GM19438 (cell line): ENCODE measurements at regions not wholly inside any gene's neighbourhood (a gene's known extent, or its start where the extent isn't known, plus 50 kb on each side); places are given as distances from the start of the nearest gene placed in this dataset.
A peak's percentile ranks its signal among the peaks of the same experiment; 100 is the strongest.

ENCODE experiments used
- ATAC-seq: cut with Tn5 transposase; IDR thresholded peaks from one replicate; pipeline ENCODE4 v1.9.1; 2021; ENCODE audit warnings: low read depth; ENCODE audit not compliant: unreplicated experiment

DNA sequence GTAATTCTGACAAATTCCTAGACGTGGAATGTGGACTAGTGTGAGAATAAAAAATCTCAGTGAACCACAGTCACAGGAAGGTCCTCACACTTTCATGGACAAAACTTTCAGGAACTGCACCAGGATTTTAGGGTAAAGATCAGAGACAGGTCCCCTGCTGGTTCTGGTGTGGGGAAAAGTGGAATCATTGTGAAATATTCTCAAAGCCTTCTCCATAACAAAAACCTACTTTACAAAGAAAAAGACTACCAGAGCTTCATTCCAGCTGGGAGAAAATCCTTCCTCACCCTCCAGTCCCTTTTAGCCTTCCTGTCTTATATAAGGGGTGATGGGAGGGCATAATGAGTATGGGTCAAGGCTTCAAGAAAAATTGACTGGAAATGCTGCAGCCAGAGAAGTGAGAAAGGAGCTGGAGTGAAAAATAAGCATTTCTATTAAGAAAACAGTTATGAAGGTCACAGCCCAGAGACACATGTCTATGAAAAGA, 325.8 kb downstream of the ARAP2 start:
- no peak for ATAC-seq

DNA sequence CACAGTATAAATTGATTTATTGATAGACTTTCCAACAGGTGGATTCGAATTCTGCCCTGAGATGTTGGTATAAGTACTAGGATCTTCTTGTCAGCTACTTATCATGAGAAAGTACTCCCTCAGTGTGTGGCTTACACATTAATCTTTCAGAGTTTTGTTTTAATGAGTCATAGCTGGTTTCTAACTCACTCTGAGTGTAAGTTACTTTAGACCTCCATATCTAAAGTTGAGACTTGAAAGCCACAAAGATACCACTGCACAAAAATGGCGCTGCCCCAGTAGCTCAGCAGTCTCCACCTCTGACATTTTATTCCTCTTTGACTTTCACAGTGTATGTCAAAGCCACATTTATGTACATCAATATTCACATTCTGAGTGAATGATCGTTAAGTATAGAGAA, 318.5 kb downstream of the ARAP2 start:
- peak; percentile 76 for ATAC-seq

DNA sequence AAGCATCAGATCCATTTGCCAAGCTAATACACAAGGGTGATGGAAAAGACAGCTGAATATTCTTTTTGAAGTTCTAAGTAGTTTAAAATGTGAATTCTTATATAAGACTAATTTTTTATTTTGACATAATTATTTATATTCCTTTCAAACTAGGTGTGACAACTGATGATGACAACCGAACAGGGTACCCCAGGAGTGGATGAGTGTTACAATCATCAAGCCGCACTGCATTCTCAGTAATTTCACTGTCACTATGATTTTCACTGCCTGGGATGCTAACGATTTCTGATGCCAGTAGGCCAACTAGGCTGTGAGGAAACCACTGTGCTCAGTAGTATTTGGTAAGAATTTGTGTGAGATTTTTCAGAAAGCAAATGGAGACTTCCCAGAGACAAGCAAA, 317.5 kb downstream of the ARAP2 start:
- ATAC-seq = no peak

DNA sequence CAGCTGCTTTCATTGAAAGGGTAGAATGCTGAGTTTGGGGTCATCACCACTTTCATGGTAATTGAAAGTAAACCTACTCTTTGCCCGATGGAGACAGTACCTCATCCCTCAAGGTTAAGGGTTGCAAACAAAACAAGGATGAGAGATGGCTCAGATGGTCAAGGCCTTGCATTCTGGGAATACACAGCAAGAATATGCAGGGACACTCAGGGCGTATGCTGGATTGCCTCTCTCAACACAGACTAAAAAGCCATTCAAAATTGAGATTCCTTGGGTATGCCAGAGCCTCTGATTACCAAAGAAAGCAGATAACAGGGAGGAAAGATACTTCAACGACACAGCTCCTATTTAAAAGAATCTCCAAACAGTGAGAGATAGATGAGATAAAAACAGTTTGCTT, 310.4 kb downstream of the ARAP2 start:
- ATAC-seq = no peak

DNA sequence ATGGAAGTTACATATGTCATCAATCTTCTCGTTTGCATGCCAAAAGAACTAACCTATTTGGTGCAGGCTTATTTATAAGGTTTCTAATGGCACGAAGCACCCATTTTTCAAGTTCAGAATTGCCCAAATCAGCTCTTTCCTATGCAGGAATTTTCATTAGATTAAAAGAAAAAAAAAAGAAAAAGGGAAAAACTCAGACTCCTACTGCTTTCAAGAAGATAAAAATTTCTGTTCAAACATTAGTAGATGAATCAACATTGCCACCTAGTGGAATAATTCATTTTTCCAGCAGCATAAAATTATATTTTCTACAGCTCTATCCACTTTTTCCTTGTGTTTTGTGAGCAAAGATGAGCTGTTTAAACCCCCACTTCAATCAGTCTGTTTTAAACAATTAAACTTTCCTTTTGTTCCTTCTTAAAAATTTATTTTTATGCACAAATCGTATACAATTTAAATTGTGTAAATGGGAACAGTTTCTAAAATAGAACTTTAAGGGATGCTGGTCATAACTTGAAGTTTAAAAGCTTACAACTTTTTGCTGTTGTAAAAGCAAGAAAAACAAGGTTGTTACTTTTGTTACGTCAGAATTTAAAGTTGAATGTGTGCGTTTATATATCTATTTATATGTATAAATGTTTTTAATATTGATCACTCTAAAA, 309.9 kb downstream of the ARAP2 start:
- no peak for ATAC-seq

- no peak for ATAC-seq
These were observed 305.4 kb downstream of the ARAP2 start for GRCh38 chr4:35938936-35939335.

DNA sequence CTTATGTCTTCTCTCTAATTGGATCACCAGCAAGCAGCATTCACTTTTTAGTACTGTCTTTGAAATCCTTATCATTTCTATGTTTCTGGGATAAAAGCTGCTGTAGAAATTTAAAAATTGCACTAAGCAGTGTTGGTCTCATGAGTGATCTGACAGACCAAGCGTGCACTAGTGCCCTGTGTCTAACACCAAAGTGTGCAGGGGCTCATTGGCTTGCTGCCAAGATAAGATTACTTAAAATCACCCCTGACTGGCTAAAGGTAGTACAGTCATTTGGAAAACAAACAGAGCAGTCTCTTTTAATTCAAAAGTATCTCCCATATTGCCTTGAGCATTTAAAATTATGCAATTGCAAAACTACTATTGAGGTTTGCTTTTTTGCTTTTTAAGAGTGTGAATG, 304.6 kb downstream of the ARAP2 start:
- no peak for ATAC-seq

- no peak for ATAC-seq
These were observed 302.2 kb downstream of the ARAP2 start for GRCh38 chr4:35942092-35942491.

DNA sequence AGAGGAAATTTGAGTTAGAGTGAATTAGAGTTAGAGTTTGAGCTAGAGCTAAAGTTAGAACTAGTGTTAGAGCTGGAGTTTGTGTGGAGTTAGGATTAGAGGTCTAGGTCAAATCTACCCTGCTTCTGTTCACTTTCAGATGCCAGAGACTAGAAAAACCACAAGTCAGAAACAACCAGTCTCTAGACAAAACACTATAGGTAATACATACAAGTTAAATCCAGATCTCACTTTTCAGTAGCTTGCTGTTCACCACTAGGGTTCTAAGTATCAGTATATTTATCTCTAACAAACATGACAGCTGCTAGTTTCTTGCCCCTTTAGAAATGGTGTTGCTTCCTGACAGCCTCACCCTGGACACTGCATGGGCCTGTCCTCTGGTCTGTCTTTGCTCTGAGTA, 300.7 kb downstream of the ARAP2 start:
- ATAC-seq = no peak

- no peak for ATAC-seq
These were observed 296.1 kb downstream of the ARAP2 start for GRCh38 chr4:35948171-35948570.

GRCh38 chr4:35950442-35950841, 293.9 kb downstream of the ARAP2 start:
- no peak for ATAC-seq

- no peak for ATAC-seq
These were observed 291.6 kb downstream of the ARAP2 start for GRCh38 chr4:35952751-35953150.

- ATAC-seq = no peak
These were observed 280.9 kb downstream of the ARAP2 start for GRCh38 chr4:35963383-35963782.

DNA sequence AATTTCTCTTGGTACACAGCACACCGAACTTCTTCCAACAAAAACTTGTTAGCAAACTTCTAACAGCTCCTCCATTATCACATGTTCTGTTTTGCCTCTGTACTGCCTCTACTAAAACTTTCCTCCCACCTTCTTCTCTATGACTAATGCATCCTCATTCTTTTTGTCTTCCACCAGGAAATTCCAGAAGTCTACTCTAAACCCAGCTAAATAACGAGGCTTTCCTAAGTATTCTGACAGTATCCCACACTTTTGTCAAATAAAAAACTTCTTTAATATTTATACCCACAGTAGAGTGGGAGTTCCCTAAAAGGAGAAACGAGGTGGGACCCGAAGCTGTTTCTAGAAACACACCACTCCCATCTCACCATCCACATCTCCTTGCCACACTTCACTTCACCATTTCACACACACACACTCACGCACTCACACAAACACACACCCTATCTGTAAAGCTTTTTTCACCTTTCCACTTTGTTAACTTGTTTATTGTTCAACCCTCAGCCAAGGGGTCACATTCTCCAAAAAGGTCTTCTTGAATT, 280.3 kb downstream of the ARAP2 start:
- ATAC-seq = no peak

GRCh38 chr4:35965300-35965699, 279.0 kb downstream of the ARAP2 start:
- ATAC-seq = peak; percentile 59

GRCh38 chr4:35966566-35966965, 277.7 kb downstream of the ARAP2 start:
- ATAC-seq = no peak

GRCh38 chr4:35970366-35970960, 273.9 kb downstream of the ARAP2 start:
- no peak for ATAC-seq

DNA sequence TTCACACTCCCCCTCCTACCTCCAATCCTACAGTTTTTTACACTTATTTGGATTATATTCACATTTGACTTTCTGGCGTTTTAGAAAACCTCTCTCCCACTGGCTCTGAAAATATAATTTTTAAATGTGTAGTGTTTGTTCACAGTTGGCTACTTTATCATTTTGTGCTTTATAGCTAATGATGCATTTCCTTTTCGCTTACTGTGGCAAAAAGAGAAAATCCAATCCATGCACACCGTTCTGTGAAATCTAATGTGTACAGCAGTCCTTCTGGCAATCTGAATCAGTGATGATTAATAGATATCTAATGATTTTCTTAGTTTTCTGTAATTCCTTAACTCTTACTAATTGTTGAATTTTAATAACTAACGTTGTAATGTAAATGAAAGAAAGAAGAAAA, 271.5 kb downstream of the ARAP2 start:
- ATAC-seq = no peak

GRCh38 chr4:35975617-35976355, 268.5 kb downstream of the ARAP2 start:
- no peak for ATAC-seq

DNA sequence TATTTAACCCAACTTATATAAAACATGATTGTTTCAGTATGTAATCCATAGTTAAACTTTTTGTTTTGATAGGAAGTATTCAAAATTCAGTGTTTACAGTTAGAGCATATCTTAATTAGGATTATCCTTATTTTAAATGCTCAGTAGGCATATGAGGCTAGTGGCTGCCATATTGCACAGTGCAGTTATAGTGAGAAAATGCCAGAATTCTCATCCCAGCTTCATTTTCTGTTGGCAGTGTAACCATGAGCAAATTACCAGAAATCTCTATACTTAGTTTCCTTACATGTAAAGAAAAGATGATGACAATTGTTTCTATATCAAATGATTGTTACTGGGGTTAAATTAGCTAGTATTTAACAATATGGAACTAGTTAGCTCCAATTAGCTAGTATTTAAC, 265.8 kb downstream of the ARAP2 start:
- no peak for ATAC-seq

DNA sequence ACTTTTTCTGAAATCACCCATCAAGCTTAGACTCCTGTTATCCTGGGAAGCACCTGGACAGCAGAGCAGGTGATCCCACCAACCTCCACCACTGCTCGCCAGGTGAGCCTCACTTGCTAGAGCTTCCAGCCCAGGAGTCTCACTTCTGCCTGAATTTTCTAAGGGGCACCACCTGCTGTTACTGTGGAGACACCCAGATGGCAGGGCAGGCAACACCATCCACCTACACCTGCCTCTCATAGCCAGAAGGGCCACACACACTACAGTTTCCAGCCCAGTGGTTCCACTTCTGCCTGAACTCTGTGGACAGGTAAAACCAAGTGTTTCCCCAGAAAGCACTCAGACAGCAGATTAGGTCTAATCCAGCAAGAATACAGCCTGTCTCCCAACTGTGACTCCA, 262.0 kb downstream of the ARAP2 start:
- no peak for ATAC-seq

GRCh38 chr4:35986537-35986936, 257.8 kb downstream of the ARAP2 start:
- no peak for ATAC-seq
